Astrocyte (in vitro differentiated cells and primary cell): ENCODE measurements at regions not wholly inside any gene's neighbourhood (a gene's known extent, or its start where the extent isn't known, plus 50 kb on each side); places are given as distances from the start of the nearest gene placed in this dataset.

ENCODE experiments used
- EZH2 ChIP-seq: IDR thresholded peaks from 2 replicates; pipeline ENCODE4 v1.6.1; 2012; ENCODE audit warnings: mild to moderate bottlenecking, low read length, inconsistent platforms; ENCODE audit not compliant: insufficient read depth
- TF ChIP-seq, protein P1 (sequence below): IDR thresholded peaks from 2 replicates; pipeline ENCODE4 v1.5.1; 2011; ENCODE audit warnings: low read depth, mild to moderate bottlenecking, inconsistent platforms, low read length, moderate library complexity; ENCODE audit not compliant: insufficient read depth

DNA sequence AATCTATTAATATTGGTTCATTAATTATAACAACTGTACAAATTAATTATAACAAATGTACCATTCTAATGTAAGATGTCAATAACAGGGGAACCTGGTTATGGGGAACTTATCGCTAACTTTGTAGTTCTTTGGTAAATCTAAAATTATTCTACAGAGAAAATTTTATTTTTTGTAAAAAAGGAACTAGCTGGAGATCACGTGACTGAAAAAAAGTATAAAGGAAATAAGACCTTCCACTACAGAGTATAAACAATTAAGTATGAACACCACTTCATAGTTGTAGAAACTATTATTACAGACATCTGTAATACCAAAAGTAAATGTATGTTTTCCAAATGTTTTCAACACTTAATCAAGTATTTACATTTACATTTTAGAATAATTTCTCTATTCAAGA lies 77.9 kb upstream of the DKK2 start:
- TF ChIP-seq EZH2, result no peak
- TF ChIP-seq, protein P1, sequence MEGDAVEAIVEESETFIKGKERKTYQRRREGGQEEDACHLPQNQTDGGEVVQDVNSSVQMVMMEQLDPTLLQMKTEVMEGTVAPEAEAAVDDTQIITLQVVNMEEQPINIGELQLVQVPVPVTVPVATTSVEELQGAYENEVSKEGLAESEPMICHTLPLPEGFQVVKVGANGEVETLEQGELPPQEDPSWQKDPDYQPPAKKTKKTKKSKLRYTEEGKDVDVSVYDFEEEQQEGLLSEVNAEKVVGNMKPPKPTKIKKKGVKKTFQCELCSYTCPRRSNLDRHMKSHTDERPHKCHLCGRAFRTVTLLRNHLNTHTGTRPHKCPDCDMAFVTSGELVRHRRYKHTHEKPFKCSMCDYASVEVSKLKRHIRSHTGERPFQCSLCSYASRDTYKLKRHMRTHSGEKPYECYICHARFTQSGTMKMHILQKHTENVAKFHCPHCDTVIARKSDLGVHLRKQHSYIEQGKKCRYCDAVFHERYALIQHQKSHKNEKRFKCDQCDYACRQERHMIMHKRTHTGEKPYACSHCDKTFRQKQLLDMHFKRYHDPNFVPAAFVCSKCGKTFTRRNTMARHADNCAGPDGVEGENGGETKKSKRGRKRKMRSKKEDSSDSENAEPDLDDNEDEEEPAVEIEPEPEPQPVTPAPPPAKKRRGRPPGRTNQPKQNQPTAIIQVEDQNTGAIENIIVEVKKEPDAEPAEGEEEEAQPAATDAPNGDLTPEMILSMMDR, result no peak
